ENCODE measurements at regions not wholly inside any gene's neighbourhood (a gene's known extent, or its start where the extent isn't known, plus 50 kb on each side); places are given as distances from the start of the nearest gene placed in this dataset.

DNA sequence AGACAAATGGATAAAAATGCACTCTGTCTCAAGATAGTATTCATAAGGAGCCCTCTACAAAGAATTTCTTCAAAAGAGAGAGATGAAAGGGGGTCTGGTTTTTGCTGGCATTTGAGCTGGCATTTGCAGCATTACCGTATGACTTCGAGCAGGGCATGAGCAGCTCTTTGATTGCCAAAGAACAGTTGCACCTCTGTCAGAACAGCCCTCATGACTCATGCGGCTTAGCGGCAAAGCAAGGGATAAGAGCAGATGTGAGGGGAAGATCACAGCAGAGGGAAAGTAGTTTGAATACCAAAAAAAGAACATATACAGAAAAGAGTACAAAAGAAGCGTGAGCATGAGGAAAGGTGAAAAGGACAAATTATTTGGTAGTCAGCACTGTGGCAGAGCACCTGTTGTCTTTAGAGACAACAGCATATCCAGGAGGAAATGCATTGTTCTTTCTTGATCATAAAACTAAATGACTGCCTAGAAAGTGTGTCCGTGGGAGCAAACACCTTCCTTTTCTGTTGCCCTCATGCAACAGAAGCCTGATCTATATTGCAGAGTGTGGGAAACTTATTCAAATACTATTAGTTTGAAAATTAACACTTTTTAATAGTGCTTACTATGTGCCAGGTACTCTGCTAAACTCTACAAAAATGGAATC lies 80.5 kb upstream of the SLC24A5 start:
- TF ChIP-seq, protein P1, sequence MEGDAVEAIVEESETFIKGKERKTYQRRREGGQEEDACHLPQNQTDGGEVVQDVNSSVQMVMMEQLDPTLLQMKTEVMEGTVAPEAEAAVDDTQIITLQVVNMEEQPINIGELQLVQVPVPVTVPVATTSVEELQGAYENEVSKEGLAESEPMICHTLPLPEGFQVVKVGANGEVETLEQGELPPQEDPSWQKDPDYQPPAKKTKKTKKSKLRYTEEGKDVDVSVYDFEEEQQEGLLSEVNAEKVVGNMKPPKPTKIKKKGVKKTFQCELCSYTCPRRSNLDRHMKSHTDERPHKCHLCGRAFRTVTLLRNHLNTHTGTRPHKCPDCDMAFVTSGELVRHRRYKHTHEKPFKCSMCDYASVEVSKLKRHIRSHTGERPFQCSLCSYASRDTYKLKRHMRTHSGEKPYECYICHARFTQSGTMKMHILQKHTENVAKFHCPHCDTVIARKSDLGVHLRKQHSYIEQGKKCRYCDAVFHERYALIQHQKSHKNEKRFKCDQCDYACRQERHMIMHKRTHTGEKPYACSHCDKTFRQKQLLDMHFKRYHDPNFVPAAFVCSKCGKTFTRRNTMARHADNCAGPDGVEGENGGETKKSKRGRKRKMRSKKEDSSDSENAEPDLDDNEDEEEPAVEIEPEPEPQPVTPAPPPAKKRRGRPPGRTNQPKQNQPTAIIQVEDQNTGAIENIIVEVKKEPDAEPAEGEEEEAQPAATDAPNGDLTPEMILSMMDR (IDR thresholded peaks at IDR 0.05; ENCODE audit: poor library complexity, severe bottlenecking), result no peak
- no peak for TF ChIP-seq MXI1 (conservative IDR thresholded peaks at IDR 0.05; ENCODE audit: poor library complexity, severe bottlenecking)
- TF ChIP-seq RAD21 (conservative IDR thresholded peaks at IDR 0.05), result no peak
- no peak for TF ChIP-seq TAF1 (IDR thresholded peaks at IDR 0.05; ENCODE audit: low read depth)
- TF ChIP-seq, protein P2, sequence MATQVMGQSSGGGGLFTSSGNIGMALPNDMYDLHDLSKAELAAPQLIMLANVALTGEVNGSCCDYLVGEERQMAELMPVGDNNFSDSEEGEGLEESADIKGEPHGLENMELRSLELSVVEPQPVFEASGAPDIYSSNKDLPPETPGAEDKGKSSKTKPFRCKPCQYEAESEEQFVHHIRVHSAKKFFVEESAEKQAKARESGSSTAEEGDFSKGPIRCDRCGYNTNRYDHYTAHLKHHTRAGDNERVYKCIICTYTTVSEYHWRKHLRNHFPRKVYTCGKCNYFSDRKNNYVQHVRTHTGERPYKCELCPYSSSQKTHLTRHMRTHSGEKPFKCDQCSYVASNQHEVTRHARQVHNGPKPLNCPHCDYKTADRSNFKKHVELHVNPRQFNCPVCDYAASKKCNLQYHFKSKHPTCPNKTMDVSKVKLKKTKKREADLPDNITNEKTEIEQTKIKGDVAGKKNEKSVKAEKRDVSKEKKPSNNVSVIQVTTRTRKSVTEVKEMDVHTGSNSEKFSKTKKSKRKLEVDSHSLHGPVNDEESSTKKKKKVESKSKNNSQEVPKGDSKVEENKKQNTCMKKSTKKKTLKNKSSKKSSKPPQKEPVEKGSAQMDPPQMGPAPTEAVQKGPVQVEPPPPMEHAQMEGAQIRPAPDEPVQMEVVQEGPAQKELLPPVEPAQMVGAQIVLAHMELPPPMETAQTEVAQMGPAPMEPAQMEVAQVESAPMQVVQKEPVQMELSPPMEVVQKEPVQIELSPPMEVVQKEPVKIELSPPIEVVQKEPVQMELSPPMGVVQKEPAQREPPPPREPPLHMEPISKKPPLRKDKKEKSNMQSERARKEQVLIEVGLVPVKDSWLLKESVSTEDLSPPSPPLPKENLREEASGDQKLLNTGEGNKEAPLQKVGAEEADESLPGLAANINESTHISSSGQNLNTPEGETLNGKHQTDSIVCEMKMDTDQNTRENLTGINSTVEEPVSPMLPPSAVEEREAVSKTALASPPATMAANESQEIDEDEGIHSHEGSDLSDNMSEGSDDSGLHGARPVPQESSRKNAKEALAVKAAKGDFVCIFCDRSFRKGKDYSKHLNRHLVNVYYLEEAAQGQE (IDR thresholded peaks at IDR 0.05; ENCODE audit: borderline replicate concordance), result no peak
